CD14-positive monocyte (primary cell): ENCODE measurements at regions not wholly inside any gene's neighbourhood (a gene's known extent, or its start where the extent isn't known, plus 50 kb on each side); places are given as distances from the start of the nearest gene placed in this dataset.

Source experiments
- DNase-seq, 3 donors: peaks; one replicate each; pipeline ENCODE4 v3.0.0-alpha.2; 2011 to 2022
- H2AFZ ChIP-seq: 2 replicates; pipeline ENCODE4 v1.6.0; 2012; ENCODE audit warnings: mild to moderate bottlenecking, low read depth, low read length, inconsistent platforms; ENCODE audit not compliant: insufficient read depth, poor library complexity, severe bottlenecking
- H3K27ac ChIP-seq, 2 donors: 1 replicate in 1 of 2; 2 replicates in 1 of 2; pipeline ENCODE4 v1.5.1; 2012 to 2013; ENCODE audit warnings: low read length in 2 of 2, control low read depth in 1 of 2, inconsistent platforms in 1 of 2, low read depth in 1 of 2, mild to moderate bottlenecking in 1 of 2
- H3K27me3 ChIP-seq, 2 donors: one replicate each; pipeline versions ENCODE4 v1.6.0 to v1.6.1; 2011 to 2013; ENCODE audit warnings: low read length in 2 of 2; ENCODE audit not compliant: control insufficient read depth in 2 of 2, insufficient read depth in 2 of 2
- H3K36me3 ChIP-seq, 2 donors: replicated peaks in 1 of 2; 1 replicate in 1 of 2; 2 replicates in 1 of 2; pipeline versions ENCODE4 v1.5.1 to v1.6.1; 2012 to 2013; ENCODE audit warnings: low read length in 2 of 2, control low read depth in 1 of 2, inconsistent platforms in 1 of 2, mild to moderate bottlenecking in 1 of 2; ENCODE audit not compliant: insufficient read depth in 2 of 2, control insufficient read depth in 1 of 2
- H3K4me1 ChIP-seq, 2 donors: 1 replicate in 1 of 2; 2 replicates in 1 of 2; pipeline versions ENCODE4 v1.5.1 to v1.6.1; 2012 to 2013; ENCODE audit warnings: low read length in 2 of 2, control low read depth in 1 of 2, inconsistent platforms in 1 of 2, mild to moderate bottlenecking in 1 of 2, moderate library complexity in 1 of 2; ENCODE audit not compliant: insufficient read depth in 2 of 2, control insufficient read depth in 1 of 2
- H3K4me2 ChIP-seq: replicated peaks from 2 replicates; pipeline ENCODE3; 2012; ENCODE audit warnings: low read length, moderate library complexity, mild to moderate bottlenecking; ENCODE audit not compliant: poor library complexity, severe bottlenecking; ENCODE audit errors: extremely low read depth
- H3K4me3 ChIP-seq, 3 experiments: fragments of 200-600 bp in 1 of 3; sonication (generic) in 1 of 3; replicated peaks in 1 of 3; 1 replicate in 2 of 3; 2 replicates in 1 of 3; pipeline ENCODE4 v1.5.1; 2011 to 2013; ENCODE audit warnings: low read length in 3 of 3, mild to moderate bottlenecking in 3 of 3, control low read depth in 2 of 3, low read depth in 2 of 3, inconsistent platforms in 1 of 3, moderate library complexity in 1 of 3
- H3K79me2 ChIP-seq: 2 replicates; pipeline ENCODE4 v1.6.0; 2012; ENCODE audit warnings: mild to moderate bottlenecking, control low read depth, inconsistent platforms, low read length, moderate library complexity; ENCODE audit not compliant: insufficient read depth
- H3K9ac ChIP-seq: 2 replicates; pipeline ENCODE4 v1.6.0; 2017; ENCODE audit warnings: low read length, mild to moderate bottlenecking; ENCODE audit not compliant: insufficient read depth, poor library complexity, severe bottlenecking
- H3K9me3 ChIP-seq, 2 donors: replicated peaks in 1 of 2; 1 replicate in 1 of 2; 2 replicates in 1 of 2; pipeline versions ENCODE4 v1.5.1 to v1.6.1; 2012 to 2013; ENCODE audit warnings: low read length in 2 of 2, control low read depth in 1 of 2; ENCODE audit not compliant: control insufficient read depth in 1 of 2, insufficient read depth in 1 of 2
- H4K20me1 ChIP-seq: 2 replicates; pipeline ENCODE4 v1.6.0; 2012; ENCODE audit warnings: mild to moderate bottlenecking, low read length, control low read depth, moderate library complexity; ENCODE audit not compliant: insufficient read depth
- H3K27ac Mint-ChIP-seq, 7 donors: one replicate each; pipeline ENCODE4 v1.8.0; 2020; ENCODE audit warnings: mild to moderate bottlenecking in 7 of 7, mixed read lengths in 7 of 7, moderate library complexity in 6 of 7, inconsistent platforms in 2 of 7
- H3K27me3 Mint-ChIP-seq, 3 donors: one replicate each; pipeline ENCODE4 v1.8.0; 2021 to 2022; ENCODE audit warnings: low read depth in 3 of 3, mild to moderate bottlenecking in 3 of 3, mixed read lengths in 3 of 3, moderate library complexity in 3 of 3, inconsistent platforms in 1 of 3
- H3K36me3 Mint-ChIP-seq, 2 donors: one replicate each; pipeline ENCODE4 v1.8.0; 2020; ENCODE audit warnings: mixed read lengths in 2 of 2, inconsistent platforms in 1 of 2, mild to moderate bottlenecking in 1 of 2
- H3K4me1 Mint-ChIP-seq: one replicate; pipeline ENCODE4 v1.8.0; 2020; ENCODE audit warnings: mild to moderate bottlenecking, mixed read lengths
- H3K4me3 Mint-ChIP-seq, 2 donors: one replicate each; pipeline ENCODE4 v1.8.0; 2020; ENCODE audit warnings: mild to moderate bottlenecking in 2 of 2, mixed read lengths in 2 of 2, moderate library complexity in 1 of 2
- H3K9me3 Mint-ChIP-seq, 7 donors: one replicate each; pipeline ENCODE4 v1.8.0; 2020 to 2022; ENCODE audit warnings: mixed read lengths in 7 of 7, mild to moderate bottlenecking in 6 of 7, moderate library complexity in 6 of 7, inconsistent platforms in 2 of 7
- CTCF ChIP-seq: fragments of 200-600 bp; IDR thresholded peaks from one replicate; pipeline ENCODE4 v1.8.0; 2022; ENCODE audit warnings: antibody characterized with exemption, mild to moderate bottlenecking
- WGBS: methylation state at CpG from one replicate; pipeline ENCODE4 v1.1.5; 2013; ENCODE audit warnings: missing lambda C conversion rate; ENCODE audit not compliant: insufficient coverage; 5-methylcytosine and 5-hydroxymethylcytosine counted together
- intact Hi-C, 2 donors: fragments of 100-400 bp; cut with micrococcal nuclease; formaldehyde crosslinking; loops; one replicate each; pipeline versions ENCODE4 v1.15.0 to v1.15.1; 2023

GRCh38 chr4:38230821-38231563, 270.8 kb downstream of the PTTG2 start:
- no peak overlapping the region for H3K4me3 Mint-ChIP-seq
- intact Hi-C loops = no loop called here
- peaks cover 0 to 2% of the 10 kb centered on the region in 2 donors for H3K9me3 ChIP-seq
- H3K36me3 ChIP-seq = no peaks in the 10 kb centered on the region
- peaks cover 0 to 7% (median 0%) of the 10 kb centered on the region in 7 donors for H3K9me3 Mint-ChIP-seq
- no peak overlapping the region for H3K4me2 ChIP-seq
- no peak overlapping the region for H3K9ac ChIP-seq
- H2AFZ ChIP-seq = no peak overlapping the region
- no peak overlapping the region for H3K4me3 ChIP-seq
- no peaks in the 10 kb centered on the region for H4K20me1 ChIP-seq
- no peak overlapping the region for H3K27ac ChIP-seq
- H3K27me3 Mint-ChIP-seq = peaks cover 4 to 8% (median 4%) of the 10 kb centered on the region in 3 donors
- WGBS = 100% methylated on average over 7 of the region's 7 CpGs
- peaks cover 27% of the 10 kb centered on the region for H3K4me1 Mint-ChIP-seq
- DNase-seq = no peak
- no peak for TF ChIP-seq CTCF
- no peaks in the 10 kb centered on the region for H3K79me2 ChIP-seq
- peaks cover 16 to 20% of the 10 kb centered on the region in 2 donors for H3K4me1 ChIP-seq
- H3K27ac Mint-ChIP-seq = peak overlapping the region in 1 of 7 donors; percentile 20
- H3K36me3 Mint-ChIP-seq = no peaks in the 10 kb centered on the region
- H3K27me3 ChIP-seq = no peaks in the 10 kb centered on the region

DNA sequence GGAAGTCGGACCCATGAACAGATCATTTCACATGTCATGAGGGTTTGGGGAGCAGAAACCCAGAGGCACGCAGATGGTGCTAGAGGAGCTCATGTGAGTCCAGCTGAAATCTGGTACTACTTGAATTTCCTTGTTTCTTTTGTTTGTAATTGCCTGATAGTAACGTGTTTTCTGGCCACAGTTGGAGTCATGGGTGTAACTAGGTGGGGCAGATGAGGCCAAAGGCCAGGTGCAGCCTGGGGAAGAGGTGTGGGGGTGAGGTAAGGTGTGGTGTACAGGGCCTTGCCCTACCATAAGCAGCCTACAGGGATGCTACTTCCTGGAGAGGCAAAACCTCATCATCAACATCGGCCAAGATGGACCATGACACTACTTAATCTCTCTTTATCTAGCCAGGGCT, 271.4 kb downstream of the PTTG2 start:
- H3K27ac Mint-ChIP-seq = peak overlapping the region in 1 of 7 donors; percentile 20
- H3K36me3 Mint-ChIP-seq = no peaks in the 10 kb centered on the region
- Histone ChIP-seq H3K27me3 (no peaks in the 10 kb centered on the region), H3K27ac (no peak overlapping the region), H3K4me1 (peaks cover 16 to 20% of the 10 kb centered on the region in 2 donors), H3K9ac (no peak overlapping the region), H4K20me1 (no peaks in the 10 kb centered on the region), H3K79me2 (no peaks in the 10 kb centered on the region), H3K36me3 (no peaks in the 10 kb centered on the region), H3K4me2 (no peak overlapping the region), H2AFZ (no peak overlapping the region), H3K9me3 (peaks cover 0 to 2% of the 10 kb centered on the region in 2 donors), H3K4me3 (no peak overlapping the region)
- H3K27me3 Mint-ChIP-seq = peaks cover 3 to 4% (median 4%) of the 10 kb centered on the region in 3 donors
- H3K4me1 Mint-ChIP-seq = peaks cover 27% of the 10 kb centered on the region
- DNase-seq = no peak
- H3K9me3 Mint-ChIP-seq = peaks cover 0 to 7% (median 0%) of the 10 kb centered on the region in 7 donors
- no peak overlapping the region for H3K4me3 Mint-ChIP-seq
- intact Hi-C loops = no loop called here
- WGBS = 100% methylated on average over 3 of the region's 4 CpGs
- no peak for TF ChIP-seq CTCF
